Liver (tissue), 3 donors: ENCODE measurements at regions not wholly inside any gene's neighbourhood (a gene's known extent, or its start where the extent isn't known, plus 50 kb on each side); places are given as distances from the start of the nearest gene placed in this dataset.

ENCODE experiments used
- CTCF ChIP-seq: fragments of 150-350 bp; IDR thresholded peaks from 2 replicates; pipeline ENCODE4 v1.5.1; 2017; ENCODE audit warnings: improper control_type of control experiment, low read depth, low read length; ENCODE audit not compliant: missing input control
- EGR1 ChIP-seq, 2 donors: IDR thresholded peaks; 2 replicates each; pipeline ENCODE4 v1.6.1; 2016 to 2018; ENCODE audit warnings: antibody characterized with exemption in 2 of 2, low read depth in 2 of 2
- FOXA2 ChIP-seq: IDR thresholded peaks from 2 replicates; pipeline ENCODE4 v1.6.1; 2016; ENCODE audit warnings: antibody characterized with exemption
- GABPA ChIP-seq, 2 donors: IDR thresholded peaks in 1 of 2; conservative IDR thresholded peaks in 1 of 2; 2 replicates each; pipeline ENCODE4 v1.6.1; 2016; ENCODE audit warnings: antibody characterized with exemption in 2 of 2, mild to moderate bottlenecking in 1 of 2, moderate library complexity in 1 of 2
- JUND ChIP-seq, 2 donors: IDR thresholded peaks; 2 replicates each; pipeline ENCODE4 v1.6.1; 2016; ENCODE audit warnings: antibody characterized with exemption in 2 of 2
- NR2F2 ChIP-seq: IDR thresholded peaks from 2 replicates; pipeline ENCODE4 v1.6.1; 2016; ENCODE audit warnings: antibody characterized with exemption
- RAD21 ChIP-seq, 2 donors: IDR thresholded peaks; 2 replicates each; pipeline ENCODE4 v1.6.1; 2016; ENCODE audit warnings: antibody characterized with exemption in 2 of 2, mild to moderate bottlenecking in 2 of 2
- SP1 ChIP-seq: IDR thresholded peaks from 2 replicates; pipeline ENCODE4 v1.6.1; 2018; ENCODE audit warnings: antibody characterized with exemption, mild to moderate bottlenecking
- TAF1 ChIP-seq: conservative IDR thresholded peaks from 2 replicates; pipeline ENCODE4 v1.6.1; 2016; ENCODE audit warnings: antibody characterized with exemption, mild to moderate bottlenecking
- YY1 ChIP-seq: IDR thresholded peaks from 2 replicates; pipeline ENCODE4 v1.6.1; 2016; ENCODE audit warnings: antibody characterized with exemption, mild to moderate bottlenecking
- TF ChIP-seq, protein P1 (sequence below): IDR thresholded peaks from 2 replicates; pipeline ENCODE4 v1.6.1; 2016; ENCODE audit warnings: antibody characterized with exemption, mild to moderate bottlenecking
- TF ChIP-seq, protein P2 (sequence below): IDR thresholded peaks from 2 replicates; pipeline ENCODE4 v1.6.1; 2016; ENCODE audit warnings: antibody characterized with exemption
- donor health status: healthy.
- donor health status: healthy.

DNA sequence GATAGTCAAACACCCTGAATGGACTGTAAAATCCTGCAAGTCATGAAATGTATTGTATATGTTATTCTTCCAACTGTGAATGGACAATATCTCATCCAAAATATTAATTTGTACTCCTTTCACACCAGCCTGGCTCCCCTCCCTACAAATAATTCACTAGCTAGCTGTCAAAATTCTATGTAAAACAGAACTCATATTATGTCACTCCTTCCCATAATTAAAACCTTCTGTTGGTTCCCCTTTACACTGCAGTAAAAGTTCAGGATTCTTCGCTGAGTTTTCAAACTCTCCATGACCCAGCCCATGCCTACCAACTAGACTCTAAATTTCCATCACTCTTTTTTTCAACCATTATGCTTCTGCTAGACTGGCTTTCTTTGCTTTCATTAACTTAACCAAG lies 857.1 kb downstream of the TAF11L14 start:
- TF ChIP-seq CTCF (no peak), RAD21 (IDR thresholded peaks at IDR 0.05) (no peak), TAF1 (no peak), JUND (IDR thresholded peaks at IDR 0.05) (no peak), SP1 (no peak), YY1 (no peak), EGR1 (IDR thresholded peaks at IDR 0.05; ENCODE audit: low read depth in 2 of 2) (no peak), FOXA2 (no peak), GABPA (IDR thresholded peaks at IDR 0.05 in 1 of 2, conservative IDR thresholded peaks at IDR 0.05 in 1 of 2) (no peak), NR2F2 (no peak)
- TF ChIP-seq, protein P1, sequence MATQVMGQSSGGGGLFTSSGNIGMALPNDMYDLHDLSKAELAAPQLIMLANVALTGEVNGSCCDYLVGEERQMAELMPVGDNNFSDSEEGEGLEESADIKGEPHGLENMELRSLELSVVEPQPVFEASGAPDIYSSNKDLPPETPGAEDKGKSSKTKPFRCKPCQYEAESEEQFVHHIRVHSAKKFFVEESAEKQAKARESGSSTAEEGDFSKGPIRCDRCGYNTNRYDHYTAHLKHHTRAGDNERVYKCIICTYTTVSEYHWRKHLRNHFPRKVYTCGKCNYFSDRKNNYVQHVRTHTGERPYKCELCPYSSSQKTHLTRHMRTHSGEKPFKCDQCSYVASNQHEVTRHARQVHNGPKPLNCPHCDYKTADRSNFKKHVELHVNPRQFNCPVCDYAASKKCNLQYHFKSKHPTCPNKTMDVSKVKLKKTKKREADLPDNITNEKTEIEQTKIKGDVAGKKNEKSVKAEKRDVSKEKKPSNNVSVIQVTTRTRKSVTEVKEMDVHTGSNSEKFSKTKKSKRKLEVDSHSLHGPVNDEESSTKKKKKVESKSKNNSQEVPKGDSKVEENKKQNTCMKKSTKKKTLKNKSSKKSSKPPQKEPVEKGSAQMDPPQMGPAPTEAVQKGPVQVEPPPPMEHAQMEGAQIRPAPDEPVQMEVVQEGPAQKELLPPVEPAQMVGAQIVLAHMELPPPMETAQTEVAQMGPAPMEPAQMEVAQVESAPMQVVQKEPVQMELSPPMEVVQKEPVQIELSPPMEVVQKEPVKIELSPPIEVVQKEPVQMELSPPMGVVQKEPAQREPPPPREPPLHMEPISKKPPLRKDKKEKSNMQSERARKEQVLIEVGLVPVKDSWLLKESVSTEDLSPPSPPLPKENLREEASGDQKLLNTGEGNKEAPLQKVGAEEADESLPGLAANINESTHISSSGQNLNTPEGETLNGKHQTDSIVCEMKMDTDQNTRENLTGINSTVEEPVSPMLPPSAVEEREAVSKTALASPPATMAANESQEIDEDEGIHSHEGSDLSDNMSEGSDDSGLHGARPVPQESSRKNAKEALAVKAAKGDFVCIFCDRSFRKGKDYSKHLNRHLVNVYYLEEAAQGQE: no peak
- TF ChIP-seq, protein P2, sequence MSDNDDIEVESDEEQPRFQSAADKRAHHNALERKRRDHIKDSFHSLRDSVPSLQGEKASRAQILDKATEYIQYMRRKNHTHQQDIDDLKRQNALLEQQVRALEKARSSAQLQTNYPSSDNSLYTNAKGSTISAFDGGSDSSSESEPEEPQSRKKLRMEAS: no peak
